ENCODE measurements at regions not wholly inside any gene's neighbourhood (a gene's known extent, or its start where the extent isn't known, plus 50 kb on each side); places are given as distances from the start of the nearest gene placed in this dataset.
A peak's percentile ranks its signal among the peaks of the same experiment; 100 is the strongest.
"Not testable (repeated sequence)": the region's sequence is repeated elsewhere in the genome, so short reads cannot be mapped to it uniquely, and the experiment has no call there.

GRCh38 chr3:48101301-48101650, 85.1 kb upstream of the MAP4 start:
- H3K9ac ChIP-seq (ENCODE audit: low read depth in 1 of 3, low read length in 3 of 3); H3K27me3 ChIP-seq (ENCODE audit: control insufficient read depth in 3 of 3, insufficient read depth in 3 of 3, low read length in 3 of 3); H3K4me1 ChIP-seq (ENCODE audit: control insufficient read depth in 3 of 3, insufficient read depth in 3 of 3, low read length in 3 of 3); H3K27ac ChIP-seq (ENCODE audit: low read depth, low read length); H3K36me3 ChIP-seq (ENCODE audit: control insufficient read depth in 3 of 3, insufficient read depth in 3 of 3, low read length in 3 of 3); H3K4me3 ChIP-seq (ENCODE audit: low read length in 3 of 3); H3K9me3 ChIP-seq (ENCODE audit: control insufficient read depth in 3 of 3, low read length in 3 of 3): not testable (repeated sequence)

DNA sequence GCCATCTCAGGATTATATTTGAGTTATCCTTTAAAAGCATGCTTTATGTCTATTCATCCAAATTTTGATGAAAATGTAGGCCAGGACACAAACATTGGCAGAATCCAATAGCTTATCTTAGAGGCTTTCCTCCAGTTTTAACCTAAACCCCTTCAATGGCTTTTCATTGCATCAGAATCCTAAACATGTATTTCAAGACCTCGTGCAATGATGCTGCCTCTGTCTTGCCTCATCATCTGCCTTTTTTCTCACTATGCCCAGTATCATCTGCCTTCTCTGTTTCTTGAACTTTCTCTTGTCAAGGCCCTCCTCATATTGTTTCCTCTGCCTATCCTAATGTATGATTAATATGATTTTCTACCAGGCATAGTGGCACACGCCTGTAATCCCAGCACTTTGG, 76.1 kb upstream of the MAP4 start:
- Histone ChIP-seq H3K27ac (ENCODE audit: low read depth, low read length) (no peak overlapping the region), H3K4me1 (ENCODE audit: control insufficient read depth in 3 of 3, insufficient read depth in 3 of 3, low read length in 3 of 3) (peaks cover under 1 to 9% (median 6%) of the 10 kb centered on the region in 3 donors), H3K4me3 (ENCODE audit: low read length in 3 of 3) (no peak overlapping the region), H3K36me3 (ENCODE audit: control insufficient read depth in 3 of 3, insufficient read depth in 3 of 3, low read length in 3 of 3) (no peaks in the 10 kb centered on the region), H3K9me3 (ENCODE audit: control insufficient read depth in 3 of 3, low read length in 3 of 3) (no peaks in the 10 kb centered on the region), H3K27me3 (ENCODE audit: control insufficient read depth in 3 of 3, insufficient read depth in 3 of 3, low read length in 3 of 3) (no peaks in the 10 kb centered on the region), H3K9ac (ENCODE audit: low read depth in 1 of 3, low read length in 3 of 3) (no peak overlapping the region)

- Histone ChIP-seq H3K27ac (ENCODE audit: low read depth, low read length) (peak overlapping the region; percentile 100), H3K36me3 (ENCODE audit: control insufficient read depth in 3 of 3, insufficient read depth in 3 of 3, low read length in 3 of 3) (no peaks in the 10 kb centered on the region), H3K9ac (ENCODE audit: low read depth in 1 of 3, low read length in 3 of 3) (peak overlapping the region in 1 of 3 donors; percentile 100), H3K4me3 (ENCODE audit: low read length in 3 of 3) (no peak overlapping the region), H3K27me3 (ENCODE audit: control insufficient read depth in 3 of 3, insufficient read depth in 3 of 3, low read length in 3 of 3) (no peaks in the 10 kb centered on the region), H3K4me1 (ENCODE audit: control insufficient read depth in 3 of 3, insufficient read depth in 3 of 3, low read length in 3 of 3) (peaks cover 18 to 20% (median 19%) of the 10 kb centered on the region in 3 donors), H3K9me3 (ENCODE audit: control insufficient read depth in 3 of 3, low read length in 3 of 3) (no peaks in the 10 kb centered on the region)
These were observed 74.1 kb upstream of the MAP4 start for GRCh38 chr3:48090166-48090939.

DNA sequence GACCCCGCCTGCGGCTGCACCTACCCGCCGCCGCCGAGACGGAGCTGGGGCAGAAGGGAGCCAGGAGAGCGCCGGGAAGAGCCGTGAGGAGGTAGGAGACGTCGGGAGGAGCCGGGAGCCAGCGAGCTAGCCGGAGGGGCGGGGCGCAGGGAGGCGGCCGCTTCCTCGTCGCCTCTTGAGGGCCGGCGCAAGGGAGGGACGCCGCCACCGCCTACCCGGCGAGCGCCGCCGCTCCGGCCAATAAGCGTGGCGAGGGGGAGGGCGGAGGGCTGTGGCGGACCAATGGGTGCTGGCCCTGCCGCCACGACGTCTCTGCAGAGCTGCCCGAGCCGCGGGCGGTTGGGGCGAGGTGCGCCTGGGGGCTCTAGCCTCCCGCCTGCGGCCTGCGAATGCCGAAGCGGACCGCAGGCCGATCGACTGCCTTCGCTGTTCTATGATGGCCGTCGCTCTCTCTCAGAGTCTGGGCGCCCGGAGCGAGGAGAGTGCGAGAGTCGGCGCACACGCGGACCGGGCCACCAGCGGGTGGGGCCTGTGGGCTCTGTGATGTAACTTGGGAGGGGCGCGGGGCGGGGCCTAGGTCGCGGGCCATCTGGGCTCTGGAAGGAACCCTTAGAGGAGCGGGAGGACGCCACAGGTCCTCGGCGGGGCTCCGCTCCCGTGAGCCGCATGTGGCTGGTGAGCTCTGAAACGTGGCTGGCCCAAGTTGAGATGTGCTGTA, 72.7 kb upstream of the MAP4 start:
- Histone ChIP-seq H3K27ac (ENCODE audit: low read depth, low read length) (peak overlapping the region; percentile 100), H3K4me3 (ENCODE audit: low read length in 3 of 3) (peak overlapping the region; percentile 83 to 86 (median 86)), H3K27me3 (ENCODE audit: control insufficient read depth in 3 of 3, insufficient read depth in 3 of 3, low read length in 3 of 3) (no peaks in the 10 kb centered on the region), H3K9me3 (ENCODE audit: control insufficient read depth in 3 of 3, low read length in 3 of 3) (no peaks in the 10 kb centered on the region), H3K9ac (ENCODE audit: low read depth in 1 of 3, low read length in 3 of 3) (peak overlapping the region; percentile 96 to 100 (median 98)), H3K36me3 (ENCODE audit: control insufficient read depth in 3 of 3, insufficient read depth in 3 of 3, low read length in 3 of 3) (no peaks in the 10 kb centered on the region), H3K4me1 (ENCODE audit: control insufficient read depth in 3 of 3, insufficient read depth in 3 of 3, low read length in 3 of 3) (peaks cover 20 to 31% (median 24%) of the 10 kb centered on the region in 3 donors)

DNA sequence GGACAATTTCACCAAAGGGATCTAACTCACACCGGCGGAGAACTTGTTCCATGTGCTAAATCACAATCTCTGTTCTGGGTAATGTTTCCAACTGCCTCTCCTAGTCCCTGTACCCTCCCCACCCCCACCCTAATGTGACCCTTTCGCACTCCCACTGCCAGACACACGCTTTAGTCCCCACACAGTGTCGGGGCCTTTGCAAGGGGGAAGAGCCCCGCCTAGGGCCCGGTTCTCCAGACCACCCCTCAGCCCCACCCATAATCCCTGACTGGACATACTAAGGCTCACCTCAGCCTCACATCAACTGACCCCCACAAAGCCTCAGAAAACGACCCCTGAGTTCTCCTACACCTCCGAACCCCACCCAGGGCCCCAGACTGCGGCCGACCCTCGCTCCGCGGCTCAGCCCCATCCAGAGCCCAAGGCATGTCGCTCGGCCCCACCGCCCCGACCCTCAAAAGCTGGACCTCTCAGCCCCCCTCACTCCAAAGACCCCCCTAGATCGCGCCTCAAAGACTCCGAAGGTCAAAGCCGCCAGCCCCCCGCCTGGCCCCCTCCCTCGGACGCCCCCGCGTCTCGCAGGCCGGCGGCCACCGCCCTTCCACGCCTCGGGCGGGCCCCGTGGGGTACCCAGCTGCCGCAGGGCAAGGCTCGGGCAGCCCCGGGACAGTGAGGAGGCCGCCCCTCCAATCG, 72.0 kb upstream of the MAP4 start:
- peak overlapping the region; percentile 96 to 100 (median 98) for H3K9ac ChIP-seq (ENCODE audit: low read depth in 1 of 3, low read length in 3 of 3)
- peak overlapping the region; percentile 67 to 86 (median 83) for H3K4me3 ChIP-seq (ENCODE audit: low read length in 3 of 3)
- no peaks in the 10 kb centered on the region for H3K36me3 ChIP-seq (ENCODE audit: control insufficient read depth in 3 of 3, insufficient read depth in 3 of 3, low read length in 3 of 3)
- H3K27me3 ChIP-seq (ENCODE audit: control insufficient read depth in 3 of 3, insufficient read depth in 3 of 3, low read length in 3 of 3), result no peaks in the 10 kb centered on the region
- no peaks in the 10 kb centered on the region for H3K9me3 ChIP-seq (ENCODE audit: control insufficient read depth in 3 of 3, low read length in 3 of 3)
- H3K4me1 ChIP-seq (ENCODE audit: control insufficient read depth in 3 of 3, insufficient read depth in 3 of 3, low read length in 3 of 3), result peaks cover 20 to 31% (median 24%) of the 10 kb centered on the region in 3 donors
- peak overlapping the region; percentile 100 for H3K27ac ChIP-seq (ENCODE audit: low read depth, low read length)

- H3K4me1 ChIP-seq (ENCODE audit: control insufficient read depth in 3 of 3, insufficient read depth in 3 of 3, low read length in 3 of 3), result peaks cover 22 to 40% (median 27%) of the 10 kb centered on the region in 3 donors
- no peaks in the 10 kb centered on the region for H3K27me3 ChIP-seq (ENCODE audit: control insufficient read depth in 3 of 3, insufficient read depth in 3 of 3, low read length in 3 of 3)
These were observed 70.5 kb upstream of the MAP4 start for GRCh38 chr3:48086705-48087104.

DNA sequence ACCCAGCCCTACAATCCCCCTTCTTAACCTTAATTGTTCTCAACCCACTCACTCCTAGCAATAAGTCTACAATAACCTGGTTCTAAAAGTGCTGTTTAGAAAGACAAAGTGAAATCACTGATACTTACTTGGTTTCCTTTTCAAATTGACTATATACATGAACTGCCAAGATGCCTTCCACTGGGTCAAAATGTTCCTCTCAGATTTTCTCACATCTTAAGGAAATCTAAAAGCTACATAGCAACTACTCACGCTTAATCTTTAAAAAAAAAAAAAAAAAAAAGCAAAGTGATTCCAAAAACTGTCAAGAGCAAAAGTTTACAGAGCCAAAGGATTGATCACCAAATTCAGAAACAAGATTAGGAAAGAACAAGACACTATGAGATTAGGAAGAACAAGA, 68.7 kb upstream of the MAP4 start:
- Histone ChIP-seq H3K27me3 (ENCODE audit: control insufficient read depth in 3 of 3, insufficient read depth in 3 of 3, low read length in 3 of 3) (no peaks in the 10 kb centered on the region), H3K27ac (ENCODE audit: low read depth, low read length) (peak overlapping the region; percentile 100), H3K9me3 (ENCODE audit: control insufficient read depth in 3 of 3, low read length in 3 of 3) (no peaks in the 10 kb centered on the region), H3K4me3 (ENCODE audit: low read length in 3 of 3) (no peak overlapping the region), H3K9ac (ENCODE audit: low read depth in 1 of 3, low read length in 3 of 3) (peak overlapping the region in 2 of 3 donors; percentile 10 to 26), H3K4me1 (ENCODE audit: control insufficient read depth in 3 of 3, insufficient read depth in 3 of 3, low read length in 3 of 3) (peaks cover 23 to 40% (median 28%) of the 10 kb centered on the region in 3 donors), H3K36me3 (ENCODE audit: control insufficient read depth in 3 of 3, insufficient read depth in 3 of 3, low read length in 3 of 3) (no peaks in the 10 kb centered on the region)

More at GRCh38 chr3:48086705-48087104, 70.5 kb upstream of the MAP4 start:
- Histone ChIP-seq H3K9ac (ENCODE audit: low read depth in 1 of 3, low read length in 3 of 3) (peak overlapping the region; percentile 96 to 100 (median 98)), H3K36me3 (ENCODE audit: control insufficient read depth in 3 of 3, insufficient read depth in 3 of 3, low read length in 3 of 3) (no peaks in the 10 kb centered on the region), H3K4me3 (ENCODE audit: low read length in 3 of 3) (peak overlapping the region; percentile 67 to 86 (median 83)), H3K27ac (ENCODE audit: low read depth, low read length) (peak overlapping the region; percentile 100), H3K9me3 (ENCODE audit: control insufficient read depth in 3 of 3, low read length in 3 of 3) (no peaks in the 10 kb centered on the region)

DNA sequence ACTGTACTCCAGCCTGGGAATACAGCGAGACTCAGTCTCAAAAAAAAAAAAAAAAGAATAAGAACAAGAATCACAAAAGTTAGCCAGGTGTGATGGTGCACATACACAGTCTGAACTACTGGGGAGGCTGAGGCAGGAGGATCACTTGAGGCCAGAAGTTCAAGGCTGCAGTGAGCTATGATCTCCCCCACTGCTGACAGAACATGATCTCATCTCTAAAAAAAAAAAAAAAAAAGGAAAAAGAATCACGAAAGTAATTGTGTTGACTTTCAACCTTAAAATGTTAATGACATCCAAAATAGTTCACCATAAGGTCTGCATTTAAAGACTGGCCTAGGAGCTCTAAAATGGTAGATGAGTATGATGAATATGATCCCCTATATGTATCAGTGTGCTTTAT, 68.0 kb upstream of the MAP4 start:
- H3K27me3 ChIP-seq (ENCODE audit: control insufficient read depth in 3 of 3, insufficient read depth in 3 of 3, low read length in 3 of 3), result no peaks in the 10 kb centered on the region
- H3K9me3 ChIP-seq (ENCODE audit: control insufficient read depth in 3 of 3, low read length in 3 of 3), result no peaks in the 10 kb centered on the region
- H3K4me1 ChIP-seq (ENCODE audit: control insufficient read depth in 3 of 3, insufficient read depth in 3 of 3, low read length in 3 of 3), result peaks cover 18 to 35% (median 28%) of the 10 kb centered on the region in 3 donors
- no peak overlapping the region for H3K4me3 ChIP-seq (ENCODE audit: low read length in 3 of 3)
- H3K9ac ChIP-seq (ENCODE audit: low read depth in 1 of 3, low read length in 3 of 3), result peak overlapping the region in 1 of 3 donors; percentile 17
- peak overlapping the region; percentile 100 for H3K27ac ChIP-seq (ENCODE audit: low read depth, low read length)
- no peaks in the 10 kb centered on the region for H3K36me3 ChIP-seq (ENCODE audit: control insufficient read depth in 3 of 3, insufficient read depth in 3 of 3, low read length in 3 of 3)

DNA sequence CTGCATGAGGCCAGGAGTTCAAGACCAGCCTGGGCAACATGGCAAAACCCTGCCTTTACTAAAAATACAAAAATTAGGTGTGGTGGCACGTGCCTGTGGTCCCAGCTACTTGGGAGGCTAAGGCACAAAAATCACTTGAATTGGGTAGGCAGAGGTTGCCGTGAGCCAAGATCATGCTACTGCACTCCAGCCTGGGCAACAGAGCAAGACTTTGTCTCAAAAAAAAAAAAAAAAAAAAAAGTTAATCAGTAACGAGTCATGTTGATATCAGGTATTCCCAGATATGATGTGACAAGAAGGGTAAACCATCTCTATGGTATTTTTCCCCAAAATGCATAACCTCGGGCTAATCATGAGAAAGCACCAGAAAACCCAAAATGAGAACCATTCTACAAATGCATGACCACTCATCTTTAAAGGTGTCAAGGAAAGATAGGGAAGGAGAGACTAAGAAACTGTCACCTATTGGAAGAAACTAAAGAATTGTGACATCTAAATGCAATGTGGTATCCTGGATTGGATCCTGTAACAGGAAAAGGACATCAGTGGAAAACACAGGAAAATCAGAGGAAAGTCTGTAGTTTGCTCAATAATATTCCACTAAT, 66.5 kb upstream of the MAP4 start:
- no peaks in the 10 kb centered on the region for H3K36me3 ChIP-seq (ENCODE audit: control insufficient read depth in 3 of 3, insufficient read depth in 3 of 3, low read length in 3 of 3)
- H3K4me1 ChIP-seq (ENCODE audit: control insufficient read depth in 3 of 3, insufficient read depth in 3 of 3, low read length in 3 of 3), result peaks cover 18 to 35% (median 28%) of the 10 kb centered on the region in 3 donors
- no peaks in the 10 kb centered on the region for H3K9me3 ChIP-seq (ENCODE audit: control insufficient read depth in 3 of 3, low read length in 3 of 3)
- H3K4me3 ChIP-seq (ENCODE audit: low read length in 3 of 3), result no peak overlapping the region
- no peak overlapping the region for H3K9ac ChIP-seq (ENCODE audit: low read depth in 1 of 3, low read length in 3 of 3)
- H3K27ac ChIP-seq (ENCODE audit: low read depth, low read length), result peak overlapping the region; percentile 20
- no peaks in the 10 kb centered on the region for H3K27me3 ChIP-seq (ENCODE audit: control insufficient read depth in 3 of 3, insufficient read depth in 3 of 3, low read length in 3 of 3)

Data from skeletal muscle tissue (tissue), 3 donors.